Caco-2 (cell line): ENCODE measurements at regions not wholly inside any gene's neighbourhood (a gene's known extent, or its start where the extent isn't known, plus 50 kb on each side); places are given as distances from the start of the nearest gene placed in this dataset.
"Not testable (repeated sequence)": the region's sequence is repeated elsewhere in the genome, so short reads cannot be mapped to it uniquely, and the experiment has no call there.

ENCODE experiments used
- BruUV-seq: library from RNA; stranded (reverse); fragments of 400-500 nt; replicated peaks from 2 replicates; lab custom pipeline; 2021; lab: Mats Ljungman, UMichigan
- CTCF ChIA-PET: fragments of 300-600 bp; sonication (Branson Sonifier 250); formaldehyde crosslinking; loops from one replicate; lab custom pipeline; 2022; ENCODE audit warnings: antibody characterized with exemption; lab: Charles Lee
- POLR2A ChIA-PET: fragments of 300-600 bp; sonication (Branson Sonifier 250); formaldehyde crosslinking; loops from one replicate; lab custom pipeline; 2022; ENCODE audit warnings: antibody characterized with exemption; lab: Charles Lee
- DNase-seq, 2 experiments: peaks; one replicate each; pipeline versions ENCODE4 v3.0.0 to v3.0.0-alpha.2; 2020 to 2022
- H3K27me3 ChIP-seq: replicated peaks from 2 replicates; pipeline ENCODE4 v1.6.0; 2011; ENCODE audit warnings: low read length; ENCODE audit not compliant: control insufficient read depth, insufficient read depth
- H3K36me3 ChIP-seq: 2 replicates; pipeline ENCODE4 v1.5.1; 2011; ENCODE audit warnings: low read length; ENCODE audit not compliant: control insufficient read depth, insufficient read depth
- H3K4me1 ChIP-seq: fragments of 250-450 bp; sonication (Bioruptor Pico); 2 replicates; pipeline ENCODE4 v1.5.1; 2020; ENCODE audit warnings: mild to moderate bottlenecking
- H3K4me3 ChIP-seq: 2 replicates; pipeline ENCODE4 v1.5.1; 2011; ENCODE audit warnings: low read depth, mild to moderate bottlenecking, control low read depth, low read length
- H3K9me3 ChIP-seq: fragments of 250-450 bp; sonication (Bioruptor Pico); 2 replicates; pipeline ENCODE4 v1.5.1; 2020; ENCODE audit warnings: mild to moderate bottlenecking, moderate library complexity
- H3K27ac Mint-ChIP-seq: one replicate; pipeline ENCODE4 v1.8.0; 2022; ENCODE audit warnings: mixed read lengths; ENCODE audit not compliant: unreplicated experiment
- H3K27me3 Mint-ChIP-seq: one replicate; pipeline ENCODE4 v1.8.0; 2022; ENCODE audit warnings: mixed read lengths; ENCODE audit not compliant: insufficient read depth, unreplicated experiment
- H3K36me3 Mint-ChIP-seq: one replicate; pipeline ENCODE4 v1.8.0; 2022; ENCODE audit warnings: mild to moderate bottlenecking, mixed read lengths; ENCODE audit not compliant: insufficient read depth, unreplicated experiment
- H3K4me1 Mint-ChIP-seq: one replicate; pipeline ENCODE4 v1.8.0; 2022; ENCODE audit warnings: low read depth, mixed read lengths; ENCODE audit not compliant: unreplicated experiment
- H3K4me3 Mint-ChIP-seq: one replicate; pipeline ENCODE4 v1.8.0; 2022; ENCODE audit warnings: mild to moderate bottlenecking, moderate library complexity, mixed read lengths; ENCODE audit not compliant: unreplicated experiment
- H3K9me3 Mint-ChIP-seq: one replicate; pipeline ENCODE4 v1.8.0; 2022; ENCODE audit warnings: mixed read lengths; ENCODE audit not compliant: unreplicated experiment
- intact Hi-C: fragments of 100-400 bp; cut with micrococcal nuclease; formaldehyde crosslinking; loops from one replicate; pipeline ENCODE4 v1.10.0; 2022; ENCODE audit not compliant: unreplicated experiment
- TF ChIP-seq, protein P1 (sequence below), 2 experiments: fragments of 200-600 bp in 1 of 2; IDR thresholded peaks; 1 replicate in 1 of 2; 2 replicates in 1 of 2; pipeline versions ENCODE4 v1.5.1 to v1.8.0; 2011 to 2022; ENCODE audit warnings: antibody characterized with exemption in 1 of 2, control low read depth in 1 of 2, inconsistent platforms in 1 of 2, low read depth in 1 of 2, low read length in 1 of 2, mild to moderate bottlenecking in 1 of 2, moderate library complexity in 1 of 2; ENCODE audit not compliant: insufficient read depth in 1 of 2, severe bottlenecking in 1 of 2, unreplicated experiment in 1 of 2

DNA sequence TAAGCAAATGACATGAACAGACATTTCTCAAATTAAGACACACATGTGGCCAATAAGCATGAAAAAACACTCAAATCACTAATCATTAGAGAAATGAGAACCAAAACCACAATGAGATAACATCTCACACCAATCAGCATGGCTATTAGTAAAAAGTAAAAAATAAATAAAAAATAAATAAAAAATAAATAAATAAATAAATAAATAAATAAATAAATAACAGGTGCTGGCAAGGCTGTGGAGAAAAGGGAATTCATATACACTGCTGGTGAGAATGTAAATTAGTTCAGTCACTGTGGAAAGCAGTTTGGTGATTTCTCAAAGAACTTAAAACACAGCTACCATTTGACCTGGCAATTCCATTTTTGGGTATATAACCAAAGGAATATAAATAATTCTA, 167.1 kb upstream of the CNKSR2 start:
- no TSS peak for BruUV-seq
- Mint-ChIP-seq H3K27me3 (no peaks in the 10 kb centered on the region), H3K4me1 (no peaks in the 10 kb centered on the region), H3K4me3 (no peak overlapping the region), H3K9me3 (peaks cover 20% of the 10 kb centered on the region), H3K27ac (no peak overlapping the region), H3K36me3 (no peaks in the 10 kb centered on the region)
- H3K27me3 ChIP-seq, result no peaks in the 10 kb centered on the region
- POLR2A ChIA-PET, result no interaction called here
- no peaks in the 10 kb centered on the region for H3K4me1 ChIP-seq
- CTCF ChIA-PET, result no interaction called here
- intact Hi-C loops, result no loop called here
- no peaks in the 10 kb centered on the region for H3K36me3 ChIP-seq
- TF ChIP-seq, protein P1, sequence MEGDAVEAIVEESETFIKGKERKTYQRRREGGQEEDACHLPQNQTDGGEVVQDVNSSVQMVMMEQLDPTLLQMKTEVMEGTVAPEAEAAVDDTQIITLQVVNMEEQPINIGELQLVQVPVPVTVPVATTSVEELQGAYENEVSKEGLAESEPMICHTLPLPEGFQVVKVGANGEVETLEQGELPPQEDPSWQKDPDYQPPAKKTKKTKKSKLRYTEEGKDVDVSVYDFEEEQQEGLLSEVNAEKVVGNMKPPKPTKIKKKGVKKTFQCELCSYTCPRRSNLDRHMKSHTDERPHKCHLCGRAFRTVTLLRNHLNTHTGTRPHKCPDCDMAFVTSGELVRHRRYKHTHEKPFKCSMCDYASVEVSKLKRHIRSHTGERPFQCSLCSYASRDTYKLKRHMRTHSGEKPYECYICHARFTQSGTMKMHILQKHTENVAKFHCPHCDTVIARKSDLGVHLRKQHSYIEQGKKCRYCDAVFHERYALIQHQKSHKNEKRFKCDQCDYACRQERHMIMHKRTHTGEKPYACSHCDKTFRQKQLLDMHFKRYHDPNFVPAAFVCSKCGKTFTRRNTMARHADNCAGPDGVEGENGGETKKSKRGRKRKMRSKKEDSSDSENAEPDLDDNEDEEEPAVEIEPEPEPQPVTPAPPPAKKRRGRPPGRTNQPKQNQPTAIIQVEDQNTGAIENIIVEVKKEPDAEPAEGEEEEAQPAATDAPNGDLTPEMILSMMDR (IDR thresholded peaks at IDR 0.05; ENCODE audit: insufficient read depth in 1 of 2, low read depth in 1 of 2, low read length in 1 of 2, severe bottlenecking in 1 of 2, unreplicated experiment in 1 of 2), result no peak
- no peak for DNase-seq
- no peak overlapping the region for H3K4me3 ChIP-seq
- H3K9me3 ChIP-seq, result no peaks in the 10 kb centered on the region

DNA sequence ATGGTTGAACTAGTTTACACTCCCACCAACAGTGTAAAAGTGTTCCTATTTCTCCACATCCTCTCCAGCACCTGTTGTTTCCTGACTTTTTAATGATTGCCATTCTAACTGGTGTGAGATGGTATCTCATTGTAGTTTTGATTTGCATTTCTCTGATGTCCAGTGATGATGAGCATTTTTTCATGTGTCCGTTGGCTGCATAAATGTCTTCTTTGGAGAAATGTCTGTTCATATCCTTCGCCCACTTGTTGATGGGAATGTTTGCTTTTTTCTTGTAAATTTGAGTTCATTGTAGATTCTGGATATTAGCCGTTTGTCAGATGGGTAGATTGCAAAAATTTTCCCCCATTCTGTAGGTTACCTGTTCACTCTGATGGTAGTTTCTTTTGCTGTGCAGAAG, 155.0 kb upstream of the CNKSR2 start:
- BruUV-seq, H3K4me1 ChIP-seq, H3K36me3 Mint-ChIP-seq, H3K9me3 ChIP-seq, POLR2A ChIA-PET, CTCF ChIA-PET, H3K27me3 ChIP-seq, H3K9me3 Mint-ChIP-seq, H3K27me3 Mint-ChIP-seq, DNase-seq, H3K36me3 ChIP-seq, intact Hi-C loops, H3K27ac Mint-ChIP-seq, H3K4me3 ChIP-seq, H3K4me1 Mint-ChIP-seq, H3K4me3 Mint-ChIP-seq: not testable (repeated sequence)

DNA sequence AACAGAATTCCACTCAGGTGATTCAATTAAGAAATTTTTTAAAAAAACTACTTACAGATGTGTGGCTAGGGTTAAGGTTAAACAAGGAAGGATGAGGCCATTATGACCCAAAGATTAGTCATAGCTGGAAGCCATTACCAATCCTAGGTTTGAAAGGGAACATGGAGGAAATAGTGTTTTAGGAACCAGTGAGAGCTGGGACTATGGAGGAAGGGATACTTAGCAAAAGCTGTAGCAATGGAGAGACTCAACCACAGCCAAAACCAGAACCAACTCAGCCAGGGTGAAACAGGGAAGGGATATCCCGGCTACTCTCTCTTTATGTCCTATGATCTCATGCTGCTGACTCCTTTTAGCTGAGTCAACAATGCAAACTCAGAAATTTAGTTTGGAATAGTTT, 148.6 kb upstream of the CNKSR2 start:
- TF ChIP-seq, protein P1 (IDR thresholded peaks at IDR 0.05; ENCODE audit: insufficient read depth in 1 of 2, low read depth in 1 of 2, low read length in 1 of 2, severe bottlenecking in 1 of 2, unreplicated experiment in 1 of 2), result no peak
- H3K4me3 Mint-ChIP-seq, result no peak overlapping the region

DNA sequence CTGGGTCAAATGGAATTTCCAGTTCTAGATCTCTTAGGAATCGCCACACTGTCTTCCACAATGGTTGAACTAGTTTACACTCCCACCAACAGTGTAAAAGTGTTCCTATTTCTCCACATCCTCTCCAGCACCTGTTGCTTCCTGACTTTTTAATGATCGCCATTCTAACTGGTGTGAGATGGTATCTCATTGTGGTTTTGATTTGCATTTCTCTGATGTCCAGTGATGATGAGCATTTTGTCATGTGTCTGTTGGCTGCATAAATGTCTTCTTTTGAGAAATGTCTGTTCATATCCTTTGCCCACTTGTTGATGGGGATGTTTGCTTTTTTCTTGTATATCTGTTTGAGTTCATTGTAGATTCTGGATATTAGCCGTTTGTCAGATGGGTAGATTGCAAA, 145.2 kb upstream of the CNKSR2 start:
- H3K36me3 ChIP-seq, H3K4me3 Mint-ChIP-seq, BruUV-seq, H3K9me3 ChIP-seq, H3K27me3 Mint-ChIP-seq, H3K4me1 Mint-ChIP-seq, CTCF ChIA-PET, intact Hi-C loops, H3K27me3 ChIP-seq, H3K4me3 ChIP-seq, H3K9me3 Mint-ChIP-seq, H3K36me3 Mint-ChIP-seq, H3K4me1 ChIP-seq, H3K27ac Mint-ChIP-seq, DNase-seq, POLR2A ChIA-PET: not testable (repeated sequence)

More for the DNA sequence above, 148.6 kb upstream of the CNKSR2 start:
- no peak overlapping the region for H3K4me3 ChIP-seq
- Mint-ChIP-seq H3K27me3 (no peaks in the 10 kb centered on the region), H3K27ac (no peak overlapping the region), H3K36me3 (no peaks in the 10 kb centered on the region), H3K9me3 (peaks cover 8% of the 10 kb centered on the region), H3K4me1 (no peaks in the 10 kb centered on the region)
- BruUV-seq, result no TSS peak
- no peaks in the 10 kb centered on the region for H3K27me3 ChIP-seq
- no peaks in the 10 kb centered on the region for H3K9me3 ChIP-seq
- ChIA-PET POLR2A (no interaction called here), CTCF (no interaction called here)
- no peak for DNase-seq
- intact Hi-C loops, result no loop called here
- no peaks in the 10 kb centered on the region for H3K36me3 ChIP-seq
- H3K4me1 ChIP-seq, result no peaks in the 10 kb centered on the region
